GM12878 (cell line): ENCODE measurements at regions not wholly inside any gene's neighbourhood (a gene's known extent, or its start where the extent isn't known, plus 50 kb on each side); places are given as distances from the start of the nearest gene placed in this dataset.

Source experiments
- CTCF ChIP-seq, 3 experiments: IDR thresholded peaks in 2 of 3; conservative IDR thresholded peaks in 1 of 3; 2 replicates each; pipeline ENCODE4 v1.5.1; 2011; ENCODE audit warnings: low read depth in 3 of 3, low read length in 3 of 3, mild to moderate bottlenecking in 3 of 3, control low read depth in 2 of 3, moderate library complexity in 2 of 3, inconsistent platforms in 1 of 3, mixed read lengths in 1 of 3; ENCODE audit not compliant: control insufficient read depth in 2 of 3, insufficient read depth in 1 of 3; ENCODE audit errors: extremely low read depth in 1 of 3
- MEF2A ChIP-seq: IDR thresholded peaks from 2 replicates; pipeline ENCODE4 v1.6.1; 2011; ENCODE audit warnings: low read depth, mild to moderate bottlenecking, low read length, moderate library complexity; ENCODE audit not compliant: insufficient read depth

GRCh38 chr11:70727899-70728620 lies 329.7 kb downstream of the CTTN start:
- TF ChIP-seq MEF2A (no peak), CTCF (IDR thresholded peaks at IDR 0.05 in 2 of 3, conservative IDR thresholded peaks at IDR 0.05 in 1 of 3; ENCODE audit: control insufficient read depth in 2 of 3, extremely low read depth in 1 of 3, insufficient read depth in 1 of 3, low read depth in 3 of 3, low read length in 3 of 3) (no peak)
